HT1080 (cell line): ENCODE measurements at regions not wholly inside any gene's neighbourhood (a gene's known extent, or its start where the extent isn't known, plus 50 kb on each side); places are given as distances from the start of the nearest gene placed in this dataset.

Experiments
- DNase-seq: peaks from one replicate; pipeline ENCODE4 v3.0.0-alpha.2; 2015; ENCODE audit warnings: low read depth

GRCh38 chr2:235140801-235141081 is 188.9 kb downstream of the SH3BP4 start:
- DNase-seq: no peak

- DNase-seq: no peak
Measured at GRCh38 chr2:235141411-235142128, 189.8 kb downstream of the SH3BP4 start.

- no peak for DNase-seq
Measured at GRCh38 chr2:235142601-235143000, 190.8 kb downstream of the SH3BP4 start.

DNA sequence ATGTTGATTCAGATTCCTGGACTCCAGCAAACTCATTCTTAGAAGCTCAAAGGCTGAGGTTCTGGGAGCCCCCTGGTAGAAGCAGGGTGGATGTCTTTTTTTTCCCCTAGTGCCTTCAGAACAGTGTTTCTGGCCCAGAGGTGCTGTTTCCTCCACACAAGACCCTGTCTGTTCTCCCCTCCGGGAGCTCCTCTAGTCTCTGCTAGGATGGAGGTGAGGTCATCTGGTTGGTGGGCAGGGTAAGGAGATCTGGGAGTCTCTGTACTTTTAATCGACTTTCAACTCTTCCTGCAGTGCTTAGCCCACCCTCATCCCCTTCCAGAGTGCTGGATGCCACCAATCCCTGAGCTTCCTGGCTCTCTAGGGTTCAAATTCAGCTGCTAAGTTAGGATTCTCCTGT is 192.0 kb downstream of the SH3BP4 start:
- no peak for DNase-seq

- DNase-seq: peak; percentile 19
Measured at GRCh38 chr2:235144291-235144690, 192.5 kb downstream of the SH3BP4 start.

- DNase-seq: no peak
Measured at GRCh38 chr2:235146206-235146605, 194.4 kb downstream of the SH3BP4 start.

DNA sequence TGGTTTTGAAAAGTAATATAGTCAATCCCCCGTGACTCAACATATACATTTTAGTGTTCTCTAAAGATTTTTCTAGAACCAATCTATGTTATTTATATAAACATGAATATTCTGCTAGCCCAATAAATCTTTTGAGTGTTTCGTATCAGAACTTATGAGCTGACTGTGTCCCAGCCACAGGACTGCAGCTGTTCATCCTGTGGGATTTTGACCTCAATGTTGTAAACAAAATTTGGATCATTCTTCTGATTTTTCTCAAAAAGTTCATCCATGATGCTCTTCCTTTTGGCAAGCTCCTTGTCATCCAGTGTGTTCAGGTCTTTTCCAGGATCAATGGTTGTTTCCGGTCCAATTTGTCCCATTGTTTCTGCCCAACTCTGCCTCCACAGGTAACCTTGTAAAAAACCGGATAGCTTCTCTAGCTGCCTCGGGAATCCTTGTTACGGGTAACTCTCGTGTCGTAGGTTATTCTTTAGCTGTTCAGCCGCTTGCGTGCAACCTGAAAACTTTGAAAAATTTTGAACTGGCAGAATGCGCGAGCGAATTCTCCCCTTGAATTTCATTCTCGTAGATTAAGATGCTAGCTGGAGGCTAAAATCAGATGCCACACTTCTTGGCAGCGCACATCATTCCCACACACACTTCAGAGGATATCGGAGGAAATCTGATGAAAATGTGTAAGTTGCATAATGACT is 195.2 kb downstream of the SH3BP4 start:
- no peak for DNase-seq

DNA sequence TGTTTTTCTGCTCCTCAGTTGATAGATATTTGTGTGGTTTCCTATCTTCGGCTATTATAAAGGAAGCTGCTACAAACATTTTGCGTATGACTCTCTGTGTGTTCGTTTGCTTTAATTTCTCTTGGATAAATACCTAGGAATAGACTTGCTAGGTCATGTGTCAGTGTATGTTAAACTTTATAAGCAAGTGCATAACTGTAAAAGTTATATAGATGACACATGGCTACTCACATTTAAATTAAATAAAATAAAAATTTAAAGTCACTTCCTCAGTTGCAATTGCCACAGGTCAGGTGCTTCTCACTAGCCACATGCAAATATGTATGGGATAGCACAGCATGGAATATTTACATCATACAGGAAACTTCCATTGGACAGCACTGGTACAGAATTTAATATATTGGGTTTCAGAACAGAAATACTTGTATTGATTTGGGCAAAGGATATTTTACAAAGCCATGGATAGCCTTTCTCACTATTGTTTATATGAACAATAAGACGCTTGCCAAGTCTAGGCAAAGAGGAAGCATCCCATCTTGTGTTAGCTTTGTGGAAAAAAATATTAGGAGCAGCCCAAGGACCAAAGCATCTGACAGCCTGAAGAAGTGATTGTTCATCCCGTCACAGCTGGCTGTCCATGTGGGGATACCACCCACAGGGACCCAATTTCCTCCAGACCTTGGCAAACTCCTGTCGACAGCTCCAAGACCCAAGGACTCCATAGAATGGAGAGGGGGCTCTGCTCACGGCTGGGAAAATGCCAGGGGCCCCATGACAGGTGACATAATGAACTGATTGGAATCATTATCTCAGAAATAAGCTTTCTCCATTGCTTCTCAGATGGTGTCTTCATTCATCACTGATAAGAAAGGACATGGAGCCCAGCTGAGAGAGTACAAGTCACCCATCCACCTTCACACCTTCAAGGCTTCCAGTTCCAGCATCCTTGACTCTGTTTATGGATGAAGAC is 196.7 kb downstream of the SH3BP4 start:
- DNase-seq: no peak

GRCh38 chr2:235149240-235149659 is 197.4 kb downstream of the SH3BP4 start:
- DNase-seq: peak; percentile 63

- DNase-seq: no peak
Measured at GRCh38 chr2:235149736-235150135, 197.9 kb downstream of the SH3BP4 start.

DNA sequence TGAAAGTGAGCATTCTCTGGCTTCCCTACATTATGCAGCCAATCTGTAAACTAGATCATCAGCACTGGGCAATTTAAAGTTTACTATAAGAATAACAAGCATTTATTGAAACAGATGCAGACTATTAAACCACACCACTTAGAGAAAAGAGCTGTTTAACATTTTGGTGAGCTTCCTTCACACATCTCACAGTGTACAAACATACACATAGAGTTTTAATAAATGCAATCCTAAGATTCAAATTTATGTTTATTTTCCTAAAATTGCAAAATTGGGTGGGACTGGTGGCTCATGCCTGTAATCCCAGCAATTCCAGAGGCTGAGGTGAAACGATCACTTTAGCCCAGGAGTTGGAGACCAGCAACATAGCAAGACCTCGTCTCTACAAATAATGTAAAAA is 199.3 kb downstream of the SH3BP4 start:
- DNase-seq: no peak

- DNase-seq: no peak
Measured at GRCh38 chr2:235155163-235155562, 203.3 kb downstream of the SH3BP4 start.

GRCh38 chr2:235156055-235156454 is 204.2 kb downstream of the SH3BP4 start:
- no peak for DNase-seq

- no peak for DNase-seq
Measured at GRCh38 chr2:235157746-235158482, 206.1 kb downstream of the SH3BP4 start.

- peak; percentile 50 for DNase-seq
Measured at GRCh38 chr2:235160281-235160810, 208.5 kb downstream of the SH3BP4 start.

GRCh38 chr2:235161565-235161964 is 209.7 kb downstream of the SH3BP4 start:
- no peak for DNase-seq

- peak; percentile 32 for DNase-seq
Measured at GRCh38 chr2:235162082-235162836, 210.4 kb downstream of the SH3BP4 start.

DNA sequence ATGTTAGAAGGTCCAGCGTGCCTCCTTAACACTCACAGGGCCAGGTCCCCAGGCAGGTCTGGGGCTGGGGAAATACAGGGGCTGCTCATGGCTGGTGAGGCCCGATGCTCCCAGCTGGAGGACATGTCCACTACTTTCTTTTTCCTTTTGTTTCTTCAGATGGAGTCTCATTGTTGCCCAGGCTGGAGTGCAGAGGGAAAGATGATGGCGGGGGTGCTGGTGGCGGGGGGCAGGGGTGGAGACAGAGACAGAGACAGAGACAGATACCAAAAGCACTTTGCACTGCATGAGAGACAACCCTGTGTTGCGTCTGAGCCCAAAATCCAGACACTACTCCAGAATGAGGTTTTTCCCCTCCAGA is 211.0 kb downstream of the SH3BP4 start:
- no peak for DNase-seq

GRCh38 chr2:235165136-235165535 is 213.3 kb downstream of the SH3BP4 start:
- DNase-seq: no peak

DNA sequence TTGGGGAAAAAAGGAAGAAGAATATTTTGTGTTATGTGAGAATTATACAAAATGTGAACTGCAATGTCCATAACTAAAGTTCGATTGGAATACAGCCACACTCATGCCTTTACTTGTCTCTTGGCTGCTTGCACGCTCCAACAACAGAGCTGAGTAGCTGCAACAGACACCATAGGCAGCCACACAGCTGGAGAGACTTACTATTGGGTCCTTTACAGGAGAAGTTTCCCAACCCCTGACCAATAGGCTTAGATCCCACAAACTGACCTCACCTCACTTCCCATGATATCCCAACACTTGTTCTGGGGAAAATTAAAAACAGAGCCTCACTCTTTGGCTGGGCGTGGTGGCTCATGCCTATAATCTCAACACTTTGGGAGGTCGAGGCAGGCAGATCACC is 213.8 kb downstream of the SH3BP4 start:
- DNase-seq: no peak
